ENCODE measurements at regions not wholly inside any gene's neighbourhood (a gene's known extent, or its start where the extent isn't known, plus 50 kb on each side); places are given as distances from the start of the nearest gene placed in this dataset.

- TF ChIP-seq POLR2A (IDR thresholded peaks at IDR 0.05; ENCODE audit: low read depth, low read length) (no peak), POLR2AphosphoS5 (IDR thresholded peaks at IDR 0.05; ENCODE audit: low read depth, low read length) (no peak), PAX5 (IDR thresholded peaks at IDR 0.05; ENCODE audit: insufficient read depth, low read length, severe bottlenecking) (no peak), TAF1 (IDR thresholded peaks at IDR 0.05; ENCODE audit: low read depth, low read length) (no peak), POU2F2 (IDR thresholded peaks at IDR 0.05; ENCODE audit: low read depth, low read length) (no peak), SPI1 (IDR thresholded peaks at IDR 0.05; ENCODE audit: low read depth, low read length) (no peak)
Measured at GRCh38 chr2:129731907-129732629, 247.4 kb upstream of the RAB6C start.
